ENCODE measurements at regions not wholly inside any gene's neighbourhood (a gene's known extent, or its start where the extent isn't known, plus 50 kb on each side); places are given as distances from the start of the nearest gene placed in this dataset.

DNA sequence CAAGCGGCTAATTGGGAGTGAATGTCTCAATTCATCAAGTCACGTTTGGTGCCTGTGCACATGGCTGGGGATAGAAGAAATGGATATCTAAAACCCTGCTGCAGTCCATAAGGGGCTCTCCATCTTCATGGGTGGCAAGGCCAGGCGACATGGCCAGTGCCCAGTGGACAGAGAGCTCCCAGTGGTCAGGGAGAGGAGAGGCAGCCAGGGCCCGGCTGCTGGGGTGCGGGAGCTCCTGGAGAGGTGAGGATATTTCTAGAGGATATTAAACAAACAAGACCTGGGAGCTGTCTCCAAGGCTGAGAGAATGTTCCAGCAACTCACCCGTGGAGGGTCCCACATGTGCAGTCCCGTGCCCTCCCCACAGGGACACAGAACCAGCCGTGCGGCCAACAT, 368.8 kb upstream of the C1orf174 start:
- peaks cover 4% of the 10 kb centered on the region for H3K36me3 ChIP-seq (replicated peaks; ENCODE audit: low read depth, low read length)
- no peaks in the 10 kb centered on the region for H4K20me1 ChIP-seq (ENCODE audit: insufficient read depth, low read length)
- no peak overlapping the region for H2AFZ ChIP-seq (ENCODE audit: low read depth, low read length)
- H3K4me3 ChIP-seq (ENCODE audit: low read length) = no peak overlapping the region
- no peaks in the 10 kb centered on the region for H3K79me2 ChIP-seq (ENCODE audit: low read length)
- H3K9ac ChIP-seq (ENCODE audit: low read length) = no peak overlapping the region; the same call in 1 of the 2 replicates
- no peaks in the 10 kb centered on the region; the same call in 1 of the 2 replicates for H3K27me3 ChIP-seq (ENCODE audit: low read depth, low read length)
- H3K4me1 ChIP-seq (ENCODE audit: low read length) = peaks cover 41% of the 10 kb centered on the region
- no peaks in the 10 kb centered on the region for H3K9me3 ChIP-seq (ENCODE audit: insufficient read depth, low read length)
- peak overlapping the region; percentile 97; the same call in 1 of the 2 replicates for H3K27ac ChIP-seq (ENCODE audit: low read length)
- peak overlapping the region; percentile 99; the same call in 1 of the 2 replicates for H3K4me2 ChIP-seq (ENCODE audit: low read length)
- TF ChIP-seq EZH2phosphoT487 (IDR thresholded peaks at IDR 0.05; ENCODE audit: low read depth) = no peak
- TF ChIP-seq, protein P1, sequence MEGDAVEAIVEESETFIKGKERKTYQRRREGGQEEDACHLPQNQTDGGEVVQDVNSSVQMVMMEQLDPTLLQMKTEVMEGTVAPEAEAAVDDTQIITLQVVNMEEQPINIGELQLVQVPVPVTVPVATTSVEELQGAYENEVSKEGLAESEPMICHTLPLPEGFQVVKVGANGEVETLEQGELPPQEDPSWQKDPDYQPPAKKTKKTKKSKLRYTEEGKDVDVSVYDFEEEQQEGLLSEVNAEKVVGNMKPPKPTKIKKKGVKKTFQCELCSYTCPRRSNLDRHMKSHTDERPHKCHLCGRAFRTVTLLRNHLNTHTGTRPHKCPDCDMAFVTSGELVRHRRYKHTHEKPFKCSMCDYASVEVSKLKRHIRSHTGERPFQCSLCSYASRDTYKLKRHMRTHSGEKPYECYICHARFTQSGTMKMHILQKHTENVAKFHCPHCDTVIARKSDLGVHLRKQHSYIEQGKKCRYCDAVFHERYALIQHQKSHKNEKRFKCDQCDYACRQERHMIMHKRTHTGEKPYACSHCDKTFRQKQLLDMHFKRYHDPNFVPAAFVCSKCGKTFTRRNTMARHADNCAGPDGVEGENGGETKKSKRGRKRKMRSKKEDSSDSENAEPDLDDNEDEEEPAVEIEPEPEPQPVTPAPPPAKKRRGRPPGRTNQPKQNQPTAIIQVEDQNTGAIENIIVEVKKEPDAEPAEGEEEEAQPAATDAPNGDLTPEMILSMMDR (IDR thresholded peaks at IDR 0.05; ENCODE audit: low read depth, low read length) = no peak

DNA sequence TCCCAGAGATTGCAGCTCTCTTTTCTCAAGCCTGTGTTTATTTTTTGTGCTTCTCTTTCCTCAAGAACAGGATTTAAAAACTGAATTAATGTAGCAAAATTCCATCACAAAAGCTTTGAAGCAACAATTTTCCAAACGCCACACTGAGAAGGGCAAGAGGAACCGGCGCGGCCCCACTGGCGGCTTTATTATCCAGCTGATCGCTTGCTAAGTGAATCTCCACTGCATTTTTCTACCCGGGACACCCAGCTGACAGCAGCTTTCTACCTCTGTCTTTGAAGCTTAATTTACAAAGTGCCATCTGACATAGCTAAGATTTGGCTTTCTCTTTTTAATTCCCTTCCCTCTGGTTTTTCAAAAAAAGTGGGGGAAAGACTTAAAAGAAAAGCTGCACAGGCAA, 369.3 kb upstream of the C1orf174 start:
- H3K4me2 ChIP-seq (ENCODE audit: low read length) = no peak overlapping the region
- H3K27me3 ChIP-seq (ENCODE audit: low read depth, low read length) = no peaks in the 10 kb centered on the region; the same call in 1 of the 2 replicates
- H3K79me2 ChIP-seq (ENCODE audit: low read length) = no peaks in the 10 kb centered on the region
- peaks cover 41% of the 10 kb centered on the region for H3K4me1 ChIP-seq (ENCODE audit: low read length)
- no peak overlapping the region for H3K4me3 ChIP-seq (ENCODE audit: low read length)
- TF ChIP-seq, protein P1 (IDR thresholded peaks at IDR 0.05; ENCODE audit: low read depth, low read length) = no peak
- TF ChIP-seq EZH2phosphoT487 (IDR thresholded peaks at IDR 0.05; ENCODE audit: low read depth) = no peak
- H2AFZ ChIP-seq (ENCODE audit: low read depth, low read length) = no peak overlapping the region
- no peak overlapping the region for H3K27ac ChIP-seq (ENCODE audit: low read length)
- H3K9me3 ChIP-seq (ENCODE audit: insufficient read depth, low read length) = no peaks in the 10 kb centered on the region
- H4K20me1 ChIP-seq (ENCODE audit: insufficient read depth, low read length) = no peaks in the 10 kb centered on the region
- peaks cover 4% of the 10 kb centered on the region for H3K36me3 ChIP-seq (replicated peaks; ENCODE audit: low read depth, low read length)
- no peak overlapping the region for H3K9ac ChIP-seq (ENCODE audit: low read length)

DNA sequence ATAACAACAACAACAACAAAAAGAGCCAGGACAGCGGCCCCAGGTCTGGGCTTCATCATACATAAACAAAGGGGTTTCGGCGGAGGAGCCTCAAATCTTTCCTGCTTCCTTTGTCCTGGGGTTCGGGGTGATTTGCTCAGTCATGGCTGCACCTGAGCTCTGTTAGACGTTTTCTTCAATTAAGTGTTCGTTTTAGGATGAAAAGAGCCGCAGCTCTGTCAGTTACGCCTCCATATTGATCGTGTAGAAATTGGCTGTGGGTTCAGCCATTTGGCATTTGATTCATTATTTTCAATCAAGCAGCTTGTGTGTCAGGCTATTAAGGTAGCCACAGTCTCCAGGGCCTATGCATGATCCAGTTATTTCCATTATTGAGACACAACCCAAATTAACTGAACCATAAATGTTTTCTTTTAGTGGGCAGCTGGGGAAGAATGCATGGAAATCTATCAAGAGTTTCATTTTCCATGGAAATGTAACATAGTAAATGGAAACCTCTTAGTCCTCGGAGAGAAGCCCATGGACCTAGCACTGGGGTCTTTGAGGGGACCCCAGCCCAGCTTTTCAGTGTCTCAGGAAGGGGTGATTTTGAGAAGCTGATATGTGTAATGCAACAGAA, 370.0 kb upstream of the C1orf174 start:
- peaks cover 4% of the 10 kb centered on the region for H3K36me3 ChIP-seq (replicated peaks; ENCODE audit: low read depth, low read length)
- no peaks in the 10 kb centered on the region for H4K20me1 ChIP-seq (ENCODE audit: insufficient read depth, low read length)
- no peak overlapping the region for H3K4me3 ChIP-seq (ENCODE audit: low read length)
- H3K27ac ChIP-seq (ENCODE audit: low read length) = no peak overlapping the region
- H3K27me3 ChIP-seq (ENCODE audit: low read depth, low read length) = no peaks in the 10 kb centered on the region; the same call in 1 of the 2 replicates
- H3K9me3 ChIP-seq (ENCODE audit: insufficient read depth, low read length) = peaks cover 2% of the 10 kb centered on the region; the same call in 1 of the 2 replicates
- TF ChIP-seq EZH2phosphoT487 (IDR thresholded peaks at IDR 0.05; ENCODE audit: low read depth) = no peak
- TF ChIP-seq, protein P1 (IDR thresholded peaks at IDR 0.05; ENCODE audit: low read depth, low read length) = no peak
- no peak overlapping the region for H3K9ac ChIP-seq (ENCODE audit: low read length)
- H3K4me1 ChIP-seq (ENCODE audit: low read length) = peaks cover 41% of the 10 kb centered on the region
- H3K79me2 ChIP-seq (ENCODE audit: low read length) = no peaks in the 10 kb centered on the region
- H3K4me2 ChIP-seq (ENCODE audit: low read length) = no peak overlapping the region
- no peak overlapping the region for H2AFZ ChIP-seq (ENCODE audit: low read depth, low read length)

DNA sequence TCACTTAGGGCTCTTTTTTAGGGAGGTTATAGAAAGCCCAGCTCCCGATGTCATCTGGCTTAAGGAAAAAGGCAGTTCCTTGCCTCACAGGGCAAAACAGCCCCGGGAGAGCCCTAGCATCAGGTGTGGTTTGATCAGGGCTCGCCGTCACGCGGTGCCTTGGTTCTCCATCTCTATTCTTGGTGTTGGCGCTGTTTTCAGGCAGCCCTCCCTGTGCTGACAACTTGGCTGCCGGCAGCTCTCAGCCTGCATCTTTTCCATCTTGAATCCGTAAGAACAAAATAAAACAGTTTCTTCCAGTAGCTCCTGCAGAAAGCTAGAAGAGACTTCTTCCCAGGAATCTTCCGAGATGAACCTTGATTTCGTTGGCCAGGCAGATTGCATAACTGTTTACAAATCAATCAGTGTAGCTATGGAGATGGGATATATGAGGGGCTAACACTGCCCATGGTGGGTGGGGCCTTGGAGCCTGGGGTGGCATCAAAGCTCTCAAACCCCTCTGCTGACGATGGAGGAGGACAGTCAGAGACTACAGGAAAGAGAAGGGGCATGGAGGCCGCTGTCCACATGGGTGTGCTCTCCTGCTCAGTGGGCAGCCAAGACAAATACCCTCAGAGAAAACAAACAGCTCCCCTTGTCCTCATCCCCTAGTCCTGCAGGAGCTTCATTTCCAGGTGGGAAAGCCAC, 370.7 kb upstream of the C1orf174 start:
- Histone ChIP-seq H3K79me2 (ENCODE audit: low read length) (no peaks in the 10 kb centered on the region), H3K9ac (ENCODE audit: low read length) (no peak overlapping the region), H3K27me3 (ENCODE audit: low read depth, low read length) (no peaks in the 10 kb centered on the region; the same call in 1 of the 2 replicates), H3K27ac (ENCODE audit: low read length) (no peak overlapping the region), H2AFZ (ENCODE audit: low read depth, low read length) (no peak overlapping the region), H3K4me2 (ENCODE audit: low read length) (no peak overlapping the region), H3K4me1 (ENCODE audit: low read length) (peaks cover 41% of the 10 kb centered on the region), H4K20me1 (ENCODE audit: insufficient read depth, low read length) (no peaks in the 10 kb centered on the region), H3K9me3 (ENCODE audit: insufficient read depth, low read length) (peaks cover 5% of the 10 kb centered on the region; the same call in 1 of the 2 replicates), H3K36me3 (replicated peaks; ENCODE audit: low read depth, low read length) (peaks cover 4% of the 10 kb centered on the region), H3K4me3 (ENCODE audit: low read length) (no peak overlapping the region)
- no peak for TF ChIP-seq EZH2phosphoT487 (IDR thresholded peaks at IDR 0.05; ENCODE audit: low read depth)
- TF ChIP-seq, protein P1 (IDR thresholded peaks at IDR 0.05; ENCODE audit: low read depth, low read length) = no peak
